GM13977 (cell line): ENCODE measurements at regions not wholly inside any gene's neighbourhood (a gene's known extent, or its start where the extent isn't known, plus 50 kb on each side); places are given as distances from the start of the nearest gene placed in this dataset.

ENCODE experiments used
- DNase-seq: peaks from one replicate; pipeline ENCODE4 v3.0.0; 2012; ENCODE audit warnings: low spot score
- CTCF ChIP-seq: IDR thresholded peaks from 2 replicates; pipeline ENCODE4 v1.5.1; 2012; ENCODE audit warnings: mild to moderate bottlenecking, control low read depth; ENCODE audit not compliant: insufficient read depth; ENCODE audit errors: extremely low read depth, missing control alignments
- in situ Hi-C: fragments of 300-500 bp; cut with MboI; formaldehyde crosslinking; loops from one replicate; pipeline ENCODE4 v1.12.0; 2022; ENCODE audit warnings: low sequenced_read_pairs, low pct_unique_long_range_greater_than_20kb, mixed read lengths, inconsistent platforms; ENCODE audit not compliant: unreplicated experiment

GRCh38 chr6:122322824-122323223 is 76.6 kb upstream of the HSF2 start:
- TF ChIP-seq CTCF = no peak
- in situ Hi-C loops = no loop called here
- DNase-seq = no peak

GRCh38 chr6:122323361-122323760 is 76.1 kb upstream of the HSF2 start:
- TF ChIP-seq CTCF = no peak
- DNase-seq = no peak

GRCh38 chr6:122330315-122330714 is 69.1 kb upstream of the HSF2 start:
- in situ Hi-C loops = no loop called here
- TF ChIP-seq CTCF = no peak
- no peak for DNase-seq

More at GRCh38 chr6:122323361-122323760, 76.1 kb upstream of the HSF2 start:
- in situ Hi-C loops = no loop called here

- in situ Hi-C loops = no loop called here
- DNase-seq = no peak
- TF ChIP-seq CTCF = no peak
Measured at GRCh38 chr6:122337645-122338044, 61.8 kb upstream of the HSF2 start.

DNA sequence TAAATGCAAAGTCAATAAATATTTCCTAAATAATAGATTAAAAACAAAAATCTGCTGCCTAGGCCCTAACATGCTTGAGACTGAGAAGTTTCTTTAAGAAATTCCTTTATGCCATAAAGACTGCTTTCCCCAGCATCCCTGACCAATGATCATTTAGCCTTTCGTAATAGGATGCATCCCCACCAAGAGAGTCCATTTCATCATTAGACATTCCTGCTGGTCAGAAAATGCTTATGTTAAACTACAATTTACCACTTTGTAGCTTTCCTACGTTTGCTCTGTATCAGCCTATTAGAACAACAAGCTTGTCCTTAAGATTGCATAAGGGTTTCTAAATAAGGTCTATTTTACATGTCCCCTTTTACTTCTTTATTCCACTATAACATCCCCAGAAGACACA is 59.8 kb upstream of the HSF2 start:
- no peak for DNase-seq
- in situ Hi-C loops = no loop called here

DNA sequence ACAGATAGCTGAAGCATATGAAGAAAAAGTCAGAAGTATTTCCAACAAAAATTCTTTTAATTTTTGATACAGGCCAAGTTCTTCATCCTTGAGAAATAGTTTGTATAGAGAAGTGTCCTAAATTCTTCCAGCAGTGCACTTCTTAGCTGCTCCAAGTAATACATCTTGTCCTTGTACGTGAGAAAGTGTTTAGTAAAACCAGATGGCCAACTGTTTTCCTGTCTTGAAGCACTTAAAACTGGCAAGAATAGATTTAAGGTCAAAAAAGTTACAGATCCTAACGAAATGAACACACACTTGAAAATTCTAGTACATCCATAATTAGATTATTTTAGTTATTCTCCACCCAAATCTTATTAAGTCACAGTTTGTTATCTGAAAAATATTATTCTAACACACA is 52.2 kb upstream of the HSF2 start:
- in situ Hi-C loops = no loop called here
- DNase-seq = no peak
- TF ChIP-seq CTCF = no peak

More for the DNA sequence above, 59.8 kb upstream of the HSF2 start:
- TF ChIP-seq CTCF = no peak

GRCh38 chr6:122347751-122348150 is 51.7 kb upstream of the HSF2 start:
- in situ Hi-C loops = no loop called here
- TF ChIP-seq CTCF = no peak
- no peak for DNase-seq
